H1 (cell line): ENCODE measurements at regions not wholly inside any gene's neighbourhood (a gene's known extent, or its start where the extent isn't known, plus 50 kb on each side); places are given as distances from the start of the nearest gene placed in this dataset.
A peak's percentile ranks its signal among the peaks of the same experiment; 100 is the strongest.

Experiments used
- CTCF ChIA-PET: fragments of 300-600 bp; sonication (Branson Sonifier 250); formaldehyde crosslinking; loops from one replicate; lab custom pipeline; 2021; ENCODE audit not compliant: partially characterized antibody; lab: Charles Lee
- POLR2A ChIA-PET: fragments of 300-600 bp; sonication (Branson Sonifier 250); formaldehyde crosslinking; loops from one replicate; lab custom pipeline; 2021; ENCODE audit warnings: inconsistent platforms; ENCODE audit not compliant: partially characterized antibody; lab: Charles Lee
- DNase-seq, 2 experiments: peaks; one replicate each; pipeline versions ENCODE4 v3.0.0 to v3.0.0-alpha.2; 2010 to 2022; ENCODE audit warnings: low spot score in 2 of 2, low read depth in 1 of 2, mixed read lengths in 1 of 2
- FAIRE-seq: peaks from 2 replicates; lab custom pipeline; 2011; peaks lifted over from hg19 to GRCh38; lab: Jason Lieb, UNC
- H2AFZ ChIP-seq: 2 replicates; pipeline ENCODE4 v1.8.1; 2012; ENCODE audit warnings: low read length, inconsistent platforms
- H2AK5ac ChIP-seq: 2 replicates; pipeline ENCODE4 v1.6.1; 2013; ENCODE audit warnings: low read depth, low read length
- H2BK120ac ChIP-seq: replicated peaks from 2 replicates; pipeline ENCODE3; 2013; ENCODE audit warnings: low read depth, low read length, inconsistent platforms
- H2BK12ac ChIP-seq: 2 replicates; pipeline ENCODE4 v1.6.1; 2013; ENCODE audit warnings: low read depth, low read length
- H2BK15ac ChIP-seq: 2 replicates; pipeline ENCODE4 v1.6.1; 2013; ENCODE audit warnings: low read length
- H2BK20ac ChIP-seq: 2 replicates; pipeline ENCODE4 v1.6.1; 2013; ENCODE audit warnings: low read length
- H2BK5ac ChIP-seq: 2 replicates; pipeline ENCODE4 v1.6.1; 2013; ENCODE audit warnings: low read depth, low read length
- H3K14ac ChIP-seq: 2 replicates; pipeline ENCODE4 v1.6.1; 2013; ENCODE audit warnings: inconsistent platforms; ENCODE audit not compliant: insufficient read length
- H3K18ac ChIP-seq: 2 replicates; pipeline ENCODE4 v1.6.1; 2013; ENCODE audit warnings: low read length; ENCODE audit errors: extremely low read depth
- H3K23ac ChIP-seq: 2 replicates; pipeline ENCODE4 v1.6.1; 2013; ENCODE audit warnings: inconsistent platforms; ENCODE audit not compliant: insufficient read length
- H3K23me2 ChIP-seq: 2 replicates; pipeline ENCODE4 v1.6.1; 2013; ENCODE audit warnings: low read depth, low read length
- H3K27ac ChIP-seq: 2 replicates; pipeline ENCODE4 v1.6.1; 2011; ENCODE audit warnings: low read depth, low read length, inconsistent platforms
- H3K27me3 ChIP-seq, 4 experiments: replicated peaks in 1 of 4; 1 replicate in 1 of 4; 2 replicates in 3 of 4; pipeline versions ENCODE4 v1.6.1 to v1.8.1; 2011 to 2013; ENCODE audit warnings: low read length in 3 of 4, mild to moderate bottlenecking in 3 of 4, inconsistent platforms in 2 of 4, mixed read lengths in 2 of 4, moderate library complexity in 1 of 4; ENCODE audit not compliant: control insufficient read depth in 3 of 4, insufficient read depth in 3 of 4; ENCODE audit errors: extremely low read depth in 1 of 4
- H3K36me3 ChIP-seq, 4 experiments: 2 replicates each; pipeline versions ENCODE4 v1.6.1 to v1.8.1; 2011 to 2013; ENCODE audit warnings: mild to moderate bottlenecking in 4 of 4, low read length in 3 of 4, moderate library complexity in 2 of 4, control low read depth in 1 of 4, inconsistent platforms in 1 of 4; ENCODE audit not compliant: insufficient read depth in 4 of 4, control insufficient read depth in 2 of 4
- H3K4ac ChIP-seq: replicated peaks from 2 replicates; pipeline ENCODE3; 2013; ENCODE audit warnings: low read length, low read depth, mixed read lengths, inconsistent platforms; ENCODE audit not compliant: insufficient read length
- H3K4me1 ChIP-seq, 4 experiments: replicated peaks in 1 of 4; 1 replicate in 1 of 4; 2 replicates in 3 of 4; pipeline versions ENCODE4 v1.6.1 to v1.8.1; 2011 to 2013; ENCODE audit warnings: low read length in 3 of 4, inconsistent platforms in 2 of 4, mixed read lengths in 1 of 4; ENCODE audit not compliant: insufficient read depth in 4 of 4, control insufficient read depth in 3 of 4
- H3K4me2 ChIP-seq, 2 experiments: 2 replicates each; pipeline versions ENCODE4 v1.6.1 to v1.8.1; 2011 to 2013; ENCODE audit warnings: low read depth in 2 of 2, low read length in 2 of 2, control low read depth in 1 of 2, inconsistent platforms in 1 of 2, mild to moderate bottlenecking in 1 of 2; ENCODE audit not compliant: insufficient read depth in 1 of 2
- H3K4me3 ChIP-seq, 4 experiments: fragments of 200-600, 300-600 bp in 1 of 4; sonication (generic), shearing (Covaris generic), sonication (Bioruptor Twin) in 1 of 4; 2 replicates each; pipeline versions ENCODE4 v1.5.1 to v1.8.1; 2011 to 2016; ENCODE audit warnings: low read length in 4 of 4, low read depth in 3 of 4, control low read depth in 2 of 4, inconsistent platforms in 2 of 4, mild to moderate bottlenecking in 2 of 4, mixed read lengths in 1 of 4, moderate library complexity in 1 of 4; ENCODE audit not compliant: insufficient read depth in 2 of 4; ENCODE audit errors: extremely low read depth in 1 of 4
- H3K56ac ChIP-seq: replicated peaks from 2 replicates; pipeline ENCODE3; 2013; ENCODE audit warnings: low read depth, mild to moderate bottlenecking, mixed read lengths, low read length, inconsistent platforms; ENCODE audit not compliant: insufficient read length
- H3K79me1 ChIP-seq: 2 replicates; pipeline ENCODE4 v1.6.1; 2013; ENCODE audit warnings: low read depth, low read length, control low read depth
- H3K79me2 ChIP-seq, 2 experiments: 2 replicates each; pipeline versions ENCODE4 v1.6.1 to v1.8.1; 2012 to 2013; ENCODE audit warnings: low read length in 2 of 2, mild to moderate bottlenecking in 2 of 2, inconsistent platforms in 1 of 2; ENCODE audit not compliant: insufficient read depth in 2 of 2, control insufficient read depth in 1 of 2
- H3K9ac ChIP-seq, 4 experiments: replicated peaks in 1 of 4; 1 replicate in 1 of 4; 2 replicates in 3 of 4; pipeline versions ENCODE4 v1.6.1 to v1.8.1; 2011 to 2013; ENCODE audit warnings: low read depth in 3 of 4, low read length in 3 of 4, control low read depth in 2 of 4, mild to moderate bottlenecking in 2 of 4, moderate library complexity in 2 of 4, inconsistent platforms in 1 of 4; ENCODE audit errors: extremely low read depth in 1 of 4
- H3K9me3 ChIP-seq, 2 experiments: 2 replicates each; pipeline versions ENCODE4 v1.6.1 to v1.8.1; 2012 to 2013; ENCODE audit warnings: mild to moderate bottlenecking in 2 of 2, moderate library complexity in 2 of 2, control low read depth in 1 of 2, inconsistent platforms in 1 of 2, low read depth in 1 of 2, low read length in 1 of 2, mixed read lengths in 1 of 2; ENCODE audit not compliant: insufficient read depth in 2 of 2
- H4K20me1 ChIP-seq, 2 experiments: replicated peaks in 1 of 2; 2 replicates each; pipeline versions ENCODE3 to v1.8.1; 2011 to 2013; ENCODE audit warnings: inconsistent platforms in 2 of 2, low read length in 2 of 2, mild to moderate bottlenecking in 1 of 2; ENCODE audit not compliant: insufficient read depth in 2 of 2, control insufficient read depth in 1 of 2
- H4K5ac ChIP-seq: 2 replicates; pipeline ENCODE4 v1.6.1; 2013; ENCODE audit warnings: low read length, low read depth, mixed read lengths, inconsistent platforms; ENCODE audit not compliant: insufficient read length
- H4K8ac ChIP-seq: 2 replicates; pipeline ENCODE4 v1.8.0; 2013; ENCODE audit warnings: mild to moderate bottlenecking, moderate library complexity, low read length, inconsistent platforms; ENCODE audit not compliant: insufficient read depth; ENCODE audit errors: extremely low read depth
- H4K91ac ChIP-seq: replicated peaks from 2 replicates; pipeline ENCODE3; 2013; ENCODE audit warnings: low read length, mixed read lengths, inconsistent platforms; ENCODE audit not compliant: insufficient read length
- EZH2 ChIP-seq: fragments of 200-600 bp; sonication (generic); IDR thresholded peaks from 2 replicates; pipeline ENCODE4 v1.7.1; 2012; ENCODE audit warnings: low read depth, mild to moderate bottlenecking, moderate library complexity, low read length, inconsistent platforms; ENCODE audit not compliant: severe bottlenecking
- YY1 ChIP-seq: IDR thresholded peaks from 2 replicates; pipeline ENCODE4 v1.6.1; 2011; ENCODE audit warnings: low read depth, mild to moderate bottlenecking, low read length
- WGBS, 2 experiments: shearing (Covaris generic) in 1 of 2; methylation state at CpG; one replicate each; pipeline versions ENCODE4 v1.1.6 to v1.1.7; 2013 to 2015; ENCODE audit warnings: low lambda C conversion rate in 2 of 2, mixed read lengths in 2 of 2, inconsistent platforms in 1 of 2, low coverage in 1 of 2, missing lambda C conversion rate in 1 of 2; ENCODE audit not compliant: insufficient replicate concordance in 2 of 2, insufficient coverage in 1 of 2, insufficient read length in 1 of 2; ENCODE audit errors: extremely low coverage in 1 of 2, missing lambda C conversion rate in 1 of 2; 5-methylcytosine and 5-hydroxymethylcytosine counted together
- TF ChIP-seq, protein P1 (sequence below): IDR thresholded peaks from 2 replicates; pipeline ENCODE4 v1.6.1; 2012; ENCODE audit warnings: inconsistent platforms

DNA sequence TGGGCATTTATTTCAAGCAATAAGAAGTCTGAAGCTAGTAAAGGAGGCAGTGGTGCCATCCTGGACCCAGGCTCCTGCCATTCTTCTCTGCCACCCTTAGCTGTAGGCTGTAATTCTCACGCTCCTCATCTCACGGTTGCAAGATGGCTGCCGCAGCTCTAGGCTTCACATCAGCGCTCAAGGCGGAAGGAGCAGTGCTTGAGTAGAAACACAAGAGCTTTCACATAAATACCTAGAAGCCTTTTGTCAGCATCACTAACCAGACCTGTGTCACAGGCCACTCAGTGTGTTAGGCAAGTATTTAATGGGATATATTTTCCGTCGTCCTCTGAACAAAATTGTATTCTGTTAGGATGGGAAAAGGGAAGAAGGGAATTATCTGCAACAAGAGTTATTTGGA lies 118.9 kb upstream of the KLF14 start:
- Histone ChIP-seq H3K23ac (no peak overlapping the region), H4K8ac (no peak overlapping the region), H3K14ac (no peak overlapping the region), H3K4me2 (no peak overlapping the region), H2AK5ac (no peak overlapping the region), H4K20me1 (no peaks in the 10 kb centered on the region), H3K4me1 (no peaks in the 10 kb centered on the region), H3K4me3 (no peak overlapping the region), H4K91ac (no peak overlapping the region), H2BK12ac (no peak overlapping the region), H2BK120ac (no peak overlapping the region), H3K36me3 (no peaks in the 10 kb centered on the region), H3K9me3 (peaks cover 0 to 8% of the 10 kb centered on the region in 2 experiments; a peak in 1 of 4 replicates), H3K79me2 (no peaks in the 10 kb centered on the region), H2BK15ac (no peak overlapping the region), H3K18ac (no peak overlapping the region), H3K79me1 (no peaks in the 10 kb centered on the region), H2BK20ac (no peak overlapping the region), H2AFZ (no peak overlapping the region), H3K9ac (no peak overlapping the region), H3K27me3 (no peaks in the 10 kb centered on the region), H3K27ac (no peak overlapping the region), H4K5ac (no peak overlapping the region), H3K23me2 (no peaks in the 10 kb centered on the region)
- 88% methylated on average over 7 of the region's 7 CpGs; no CpG with 5 or more reads in 1 of the 2 experiments for WGBS, 2 experiments
- POLR2A ChIA-PET = no interaction called here
- FAIRE-seq = no peak
- no peak for DNase-seq
- TF ChIP-seq EZH2 = no peak
- TF ChIP-seq, protein P1, sequence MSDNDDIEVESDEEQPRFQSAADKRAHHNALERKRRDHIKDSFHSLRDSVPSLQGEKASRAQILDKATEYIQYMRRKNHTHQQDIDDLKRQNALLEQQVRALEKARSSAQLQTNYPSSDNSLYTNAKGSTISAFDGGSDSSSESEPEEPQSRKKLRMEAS = no peak
- peak; percentile 75; the same call in 1 of the 2 replicates for TF ChIP-seq YY1
- TF ChIP-seq, all 59 proteins: peak for 1
- CTCF ChIA-PET = interaction anchor here (0.7 kb wide), 1 partner anchor 456 kb away, joined by 7 read pairs; no protein-coding TSS in a partner anchor
- Histone ChIP-seq H3K56ac (no peak overlapping the region), H2BK5ac (no peak overlapping the region), H3K4ac (no peak overlapping the region)
